ENCODE measurements at regions not wholly inside any gene's neighbourhood (a gene's known extent, or its start where the extent isn't known, plus 50 kb on each side); places are given as distances from the start of the nearest gene placed in this dataset.

- TF ChIP-seq, protein P1, sequence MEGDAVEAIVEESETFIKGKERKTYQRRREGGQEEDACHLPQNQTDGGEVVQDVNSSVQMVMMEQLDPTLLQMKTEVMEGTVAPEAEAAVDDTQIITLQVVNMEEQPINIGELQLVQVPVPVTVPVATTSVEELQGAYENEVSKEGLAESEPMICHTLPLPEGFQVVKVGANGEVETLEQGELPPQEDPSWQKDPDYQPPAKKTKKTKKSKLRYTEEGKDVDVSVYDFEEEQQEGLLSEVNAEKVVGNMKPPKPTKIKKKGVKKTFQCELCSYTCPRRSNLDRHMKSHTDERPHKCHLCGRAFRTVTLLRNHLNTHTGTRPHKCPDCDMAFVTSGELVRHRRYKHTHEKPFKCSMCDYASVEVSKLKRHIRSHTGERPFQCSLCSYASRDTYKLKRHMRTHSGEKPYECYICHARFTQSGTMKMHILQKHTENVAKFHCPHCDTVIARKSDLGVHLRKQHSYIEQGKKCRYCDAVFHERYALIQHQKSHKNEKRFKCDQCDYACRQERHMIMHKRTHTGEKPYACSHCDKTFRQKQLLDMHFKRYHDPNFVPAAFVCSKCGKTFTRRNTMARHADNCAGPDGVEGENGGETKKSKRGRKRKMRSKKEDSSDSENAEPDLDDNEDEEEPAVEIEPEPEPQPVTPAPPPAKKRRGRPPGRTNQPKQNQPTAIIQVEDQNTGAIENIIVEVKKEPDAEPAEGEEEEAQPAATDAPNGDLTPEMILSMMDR (IDR thresholded peaks at IDR 0.05; ENCODE audit: insufficient read depth, low read depth, low read length): peak; percentile 70
- TF ChIP-seq EZH2 (IDR thresholded peaks at IDR 0.05; ENCODE audit: insufficient read depth, low read length): no peak
- H4K20me1 ChIP-seq (ENCODE audit: insufficient read depth, low read length): no peaks in the 10 kb centered on the region
- H3K27ac ChIP-seq (ENCODE audit: low read depth, low read length): no peak overlapping the region
- H3K36me3 Mint-ChIP-seq (ENCODE audit: low read depth, unreplicated experiment): no peaks in the 10 kb centered on the region
- no peaks in the 10 kb centered on the region for H3K79me2 ChIP-seq (ENCODE audit: insufficient read depth, low read length)
- H3K4me2 ChIP-seq (ENCODE audit: low read length): peak overlapping the region; percentile 16
- H3K27me3 Mint-ChIP-seq (ENCODE audit: low read depth, unreplicated experiment): no peaks in the 10 kb centered on the region
- H3K27ac Mint-ChIP-seq (ENCODE audit: unreplicated experiment): no peak overlapping the region
- H3K4me3 Mint-ChIP-seq (ENCODE audit: unreplicated experiment): no peak overlapping the region
- no peaks in the 10 kb centered on the region for H3K4me1 ChIP-seq (ENCODE audit: insufficient read depth, low read length)
- no peaks in the 10 kb centered on the region for H3K27me3 ChIP-seq (ENCODE audit: insufficient read depth, low read length)
- H3K4me1 Mint-ChIP-seq (ENCODE audit: low read depth, unreplicated experiment): no peaks in the 10 kb centered on the region
- no peak overlapping the region for H3K9ac ChIP-seq (ENCODE audit: low read length)
- H2AFZ ChIP-seq (ENCODE audit: low read depth, low read length): no peak overlapping the region
- no peak overlapping the region for H3K4me3 ChIP-seq (ENCODE audit: insufficient read depth, low read depth, low read length)
- H3K36me3 ChIP-seq (ENCODE audit: insufficient read depth, low read length): no peaks in the 10 kb centered on the region
- no peaks in the 10 kb centered on the region for H3K9me3 Mint-ChIP-seq (ENCODE audit: unreplicated experiment)
- FAIRE-seq: no peak
- peaks cover 2% of the 10 kb centered on the region for H3K9me3 ChIP-seq (ENCODE audit: insufficient read depth, low read depth, low read length)
- peak; percentile 3 for DNase-seq (ENCODE audit: low read depth)
Observed at GRCh38 chr2:154623819-154624218, 74.7 kb upstream of the KCNJ3 start.

GRCh38 chr2:154637456-154637855 is 61.0 kb upstream of the KCNJ3 start:
- no peaks in the 10 kb centered on the region for H3K79me2 ChIP-seq (ENCODE audit: insufficient read depth, low read length)
- no peak overlapping the region for H2AFZ ChIP-seq (ENCODE audit: low read depth, low read length)
- no peak for FAIRE-seq
- H3K9me3 Mint-ChIP-seq (ENCODE audit: unreplicated experiment): no peaks in the 10 kb centered on the region
- no peaks in the 10 kb centered on the region for H3K9me3 ChIP-seq (ENCODE audit: insufficient read depth, low read depth, low read length)
- no peak overlapping the region for H3K4me3 Mint-ChIP-seq (ENCODE audit: unreplicated experiment)
- TF ChIP-seq, protein P1 (IDR thresholded peaks at IDR 0.05; ENCODE audit: insufficient read depth, low read depth, low read length): no peak
- no peak for TF ChIP-seq EZH2 (IDR thresholded peaks at IDR 0.05; ENCODE audit: insufficient read depth, low read length)
- no peaks in the 10 kb centered on the region for H3K36me3 ChIP-seq (ENCODE audit: insufficient read depth, low read length)
- no peaks in the 10 kb centered on the region for H3K36me3 Mint-ChIP-seq (ENCODE audit: low read depth, unreplicated experiment)
- no peaks in the 10 kb centered on the region for H3K27me3 ChIP-seq (ENCODE audit: insufficient read depth, low read length)
- no peak overlapping the region for H3K27ac Mint-ChIP-seq (ENCODE audit: unreplicated experiment)
- H4K20me1 ChIP-seq (ENCODE audit: insufficient read depth, low read length): no peaks in the 10 kb centered on the region
- no peak overlapping the region for H3K27ac ChIP-seq (ENCODE audit: low read depth, low read length)
- no peak overlapping the region for H3K9ac ChIP-seq (ENCODE audit: low read length)
- DNase-seq (ENCODE audit: low read depth): no peak
- no peak overlapping the region for H3K4me2 ChIP-seq (ENCODE audit: low read length)
- peaks cover 4% of the 10 kb centered on the region for H3K4me1 Mint-ChIP-seq (ENCODE audit: low read depth, unreplicated experiment)
- H3K4me1 ChIP-seq (ENCODE audit: insufficient read depth, low read length): no peaks in the 10 kb centered on the region
- no peaks in the 10 kb centered on the region for H3K27me3 Mint-ChIP-seq (ENCODE audit: low read depth, unreplicated experiment)
- no peak overlapping the region for H3K4me3 ChIP-seq (ENCODE audit: insufficient read depth, low read depth, low read length)

DNA sequence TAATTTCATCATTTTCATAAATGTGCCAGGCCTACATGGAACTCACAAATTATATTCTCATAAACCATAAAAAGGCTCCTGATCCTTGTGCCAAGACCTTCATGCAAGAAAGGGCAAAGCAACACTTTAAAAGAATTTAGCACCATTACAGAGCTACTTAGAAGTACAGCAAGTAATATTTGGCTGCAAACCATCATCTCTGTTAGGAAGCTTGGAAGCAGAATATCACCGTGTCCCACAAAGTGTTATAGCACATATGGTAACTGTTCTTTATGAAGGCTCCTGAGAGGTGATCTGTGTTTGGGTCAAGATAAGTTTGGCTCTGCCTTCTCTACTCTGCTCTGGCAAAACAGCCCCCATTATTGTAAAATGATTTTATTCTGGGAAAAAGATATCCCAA is 59.7 kb upstream of the KCNJ3 start:
- no peak overlapping the region for H3K9ac ChIP-seq (ENCODE audit: low read length)
- no peaks in the 10 kb centered on the region for H3K79me2 ChIP-seq (ENCODE audit: insufficient read depth, low read length)
- no peak overlapping the region for H2AFZ ChIP-seq (ENCODE audit: low read depth, low read length)
- H3K27ac Mint-ChIP-seq (ENCODE audit: unreplicated experiment): no peak overlapping the region
- H3K27me3 ChIP-seq (ENCODE audit: insufficient read depth, low read length): no peaks in the 10 kb centered on the region
- H3K4me3 ChIP-seq (ENCODE audit: insufficient read depth, low read depth, low read length): no peak overlapping the region
- H3K9me3 Mint-ChIP-seq (ENCODE audit: unreplicated experiment): no peaks in the 10 kb centered on the region
- H3K27me3 Mint-ChIP-seq (ENCODE audit: low read depth, unreplicated experiment): no peaks in the 10 kb centered on the region
- H3K36me3 Mint-ChIP-seq (ENCODE audit: low read depth, unreplicated experiment): no peaks in the 10 kb centered on the region
- peaks cover 4% of the 10 kb centered on the region for H3K4me1 Mint-ChIP-seq (ENCODE audit: low read depth, unreplicated experiment)
- H3K4me1 ChIP-seq (ENCODE audit: insufficient read depth, low read length): no peaks in the 10 kb centered on the region
- H3K4me3 Mint-ChIP-seq (ENCODE audit: unreplicated experiment): no peak overlapping the region
- FAIRE-seq (no peak), DNase-seq (ENCODE audit: low read depth) (no peak)
- H3K27ac ChIP-seq (ENCODE audit: low read depth, low read length): no peak overlapping the region
- H3K36me3 ChIP-seq (ENCODE audit: insufficient read depth, low read length): no peaks in the 10 kb centered on the region
- no peaks in the 10 kb centered on the region for H3K9me3 ChIP-seq (ENCODE audit: insufficient read depth, low read depth, low read length)
- no peaks in the 10 kb centered on the region for H4K20me1 ChIP-seq (ENCODE audit: insufficient read depth, low read length)
- H3K4me2 ChIP-seq (ENCODE audit: low read length): no peak overlapping the region
- TF ChIP-seq, protein P1 (IDR thresholded peaks at IDR 0.05; ENCODE audit: insufficient read depth, low read depth, low read length): no peak
- TF ChIP-seq EZH2 (IDR thresholded peaks at IDR 0.05; ENCODE audit: insufficient read depth, low read length): no peak
